HCT116 (cell line): ENCODE measurements at regions not wholly inside any gene's neighbourhood (a gene's known extent, or its start where the extent isn't known, plus 50 kb on each side); places are given as distances from the start of the nearest gene placed in this dataset.

Source experiments
- ATAC-seq: fragments of 200-7000 bp; cut with Tn5 transposase; 2 replicates; pipeline ENCODE4 v1.9.1; 2020; ENCODE audit warnings: mild to moderate bottlenecking, moderate library complexity
- BruUV-seq: library from RNA; stranded (reverse); fragments of 400-500 nt; replicated peaks from 2 replicates; lab custom pipeline; 2021; lab: Mats Ljungman, UMichigan
- CTCF ChIA-PET: fragments of 300-600 bp; sonication (Branson Sonifier 250); formaldehyde crosslinking; loops from one replicate; lab custom pipeline; 2021; ENCODE audit warnings: antibody characterized with exemption; lab: Charles Lee
- POLR2A ChIA-PET: fragments of 300-600, 350-600 bp; sonication (Branson Sonifier 250); formaldehyde crosslinking; loops from one replicate; lab custom pipeline; 2021; ENCODE audit warnings: antibody characterized with exemption; lab: Charles Lee
- RAD21 ChIA-PET, 2 experiments: fragments of 300-600 bp; sonication (Branson Sonifier 250); formaldehyde crosslinking; loops; one replicate each; lab custom pipeline; 2023; ENCODE audit warnings: low total read pairs in 2 of 2; ENCODE audit not compliant: uncharacterized antibody in 2 of 2, unreplicated experiment in 2 of 2, low non-redundant PET in 1 of 2; lab: Charles Lee
- DNase-seq: peaks from one replicate; pipeline ENCODE4 v3.0.0-alpha.2; 2010; ENCODE audit warnings: low read depth, low spot score
- H2AFZ ChIP-seq: fragments of 200-600 bp; shearing (Covaris generic), sonication (generic); 2 replicates; pipeline ENCODE4 v1.6.1; 2017; ENCODE audit warnings: low read depth, mixed run types, mixed read lengths, antibody characterized with exemption, low read length; ENCODE audit not compliant: poor library complexity, severe bottlenecking
- H3K27ac ChIP-seq: 2 replicates; pipeline ENCODE4 v1.5.1; 2012; ENCODE audit warnings: low read depth, low read length
- H3K27me3 ChIP-seq: fragments of 200-600 bp; sonication (generic); 2 replicates; pipeline ENCODE4 v1.6.1; 2016; ENCODE audit warnings: mixed run types, low read length, mixed read lengths; ENCODE audit not compliant: insufficient read depth
- H3K36me3 ChIP-seq, 2 experiments: fragments of 200-500 bp in 1 of 2; fragments of 200-600 bp in 1 of 2; sonication (Bioruptor generic) in 1 of 2; sonication (generic) in 1 of 2; 2 replicates each; pipeline versions ENCODE4 v1.5.1 to v1.6.1; 2014 to 2016; ENCODE audit warnings: low read length in 2 of 2, inconsistent platforms in 1 of 2, mixed read lengths in 1 of 2, mixed run types in 1 of 2; ENCODE audit not compliant: insufficient read depth in 2 of 2, control insufficient read depth in 1 of 2
- H3K4me1 ChIP-seq, 2 experiments: fragments of 200-600 bp in 1 of 2; sonication (generic) in 1 of 2; 2 replicates each; pipeline versions ENCODE4 v1.5.1 to v1.6.1; 2012 to 2017; ENCODE audit warnings: low read length in 2 of 2, inconsistent platforms in 1 of 2, mild to moderate bottlenecking in 1 of 2, mixed read lengths in 1 of 2, mixed run types in 1 of 2, moderate library complexity in 1 of 2; ENCODE audit not compliant: insufficient read depth in 2 of 2, control insufficient read depth in 1 of 2
- H3K4me2 ChIP-seq: fragments of 200-600 bp; sonication (generic); 2 replicates; pipeline ENCODE4 v1.6.1; 2017; ENCODE audit warnings: mixed run types, low read length, mixed read lengths
- H3K4me3 ChIP-seq, 2 experiments: fragments of 200-600 bp in 1 of 2; sonication (generic) in 1 of 2; replicated peaks in 1 of 2; 2 replicates each; pipeline ENCODE4 v1.5.1; 2011 to 2016; ENCODE audit warnings: low read length in 2 of 2, control low read depth in 1 of 2, low read depth in 1 of 2, mild to moderate bottlenecking in 1 of 2, mixed read lengths in 1 of 2, mixed run types in 1 of 2
- H3K79me2 ChIP-seq: fragments of 200-600 bp; sonication (generic); 2 replicates; pipeline ENCODE4 v1.6.1; 2017; ENCODE audit warnings: mild to moderate bottlenecking, mixed run types, low read length, moderate library complexity, mixed read lengths; ENCODE audit not compliant: insufficient read depth
- H3K9ac ChIP-seq: fragments of 200-600 bp; sonication (generic); 2 replicates; pipeline ENCODE4 v1.6.1; 2016; ENCODE audit warnings: low read length, mixed read lengths
- H3K9me2 ChIP-seq: fragments of 200-600 bp; sonication (generic), shearing (Covaris generic); 2 replicates; pipeline ENCODE4 v1.6.1; 2017; ENCODE audit warnings: mixed run types, mild to moderate bottlenecking, moderate library complexity; ENCODE audit not compliant: insufficient read depth
- H3K9me3 ChIP-seq, 2 experiments: fragments of 200-500 bp in 1 of 2; fragments of 200-600 bp in 1 of 2; sonication (Bioruptor generic) in 1 of 2; sonication (generic) in 1 of 2; 2 replicates each; pipeline ENCODE4 v1.6.1; 2014 to 2017; ENCODE audit warnings: low read length in 2 of 2, mixed read lengths in 2 of 2, inconsistent platforms in 1 of 2, low read depth in 1 of 2, mild to moderate bottlenecking in 1 of 2, mixed run types in 1 of 2, moderate library complexity in 1 of 2; ENCODE audit not compliant: control insufficient read depth in 1 of 2, insufficient read depth in 1 of 2
- H4K20me1 ChIP-seq: fragments of 200-600 bp; sonication (generic), shearing (Covaris generic); 2 replicates; pipeline ENCODE4 v1.6.1; 2017; ENCODE audit warnings: mixed run types, mild to moderate bottlenecking, moderate library complexity; ENCODE audit not compliant: insufficient read depth
- CEBPB ChIP-seq: IDR thresholded peaks from 2 replicates; pipeline ENCODE4 v1.6.1; 2012; ENCODE audit warnings: low read depth
- EGR1 ChIP-seq: IDR thresholded peaks from 2 replicates; pipeline ENCODE4 v1.6.1; 2012; ENCODE audit warnings: low read depth
- ELF1 ChIP-seq: IDR thresholded peaks from 2 replicates; pipeline ENCODE4 v1.6.1; 2012; ENCODE audit warnings: low read depth, borderline replicate concordance
- EZH2 ChIP-seq: fragments of 200-600 bp; sonication (generic); IDR thresholded peaks from 2 replicates; pipeline ENCODE4 v1.6.1; 2017; ENCODE audit warnings: antibody characterized with exemption, mixed run types
- FOSL1 ChIP-seq: IDR thresholded peaks from 2 replicates; pipeline ENCODE4 v1.6.1; 2012; ENCODE audit warnings: low read depth
- JUND ChIP-seq: IDR thresholded peaks from 2 replicates; pipeline ENCODE4 v1.6.1; 2012
- RAD21 ChIP-seq: IDR thresholded peaks from 2 replicates; pipeline ENCODE4 v1.6.1; 2012; ENCODE audit warnings: low read depth, mild to moderate bottlenecking
- SP1 ChIP-seq: IDR thresholded peaks from 2 replicates; pipeline ENCODE4 v1.6.1; 2012; ENCODE audit warnings: low read depth
- ZFX ChIP-seq: fragments of 450-650 bp; IDR thresholded peaks from 2 replicates; pipeline ENCODE4 v1.6.1; 2017
- ZNF274 ChIP-seq: fragments of 200-500 bp; sonication (Bioruptor generic); IDR thresholded peaks from 2 replicates; pipeline ENCODE4 v1.6.1; 2014; ENCODE audit warnings: mild to moderate bottlenecking, low read depth, low read length, inconsistent platforms
- intact Hi-C: fragments of 100-400 bp; cut with micrococcal nuclease; formaldehyde crosslinking; loops from 2 replicates; pipeline ENCODE4 v1.10.0; 2022

GRCh38 chr7:110522061-110522760, 568.7 kb upstream of the LRRN3 start:
- no peak overlapping the region for H3K9ac ChIP-seq
- no peaks in the 10 kb centered on the region for H4K20me1 ChIP-seq
- no peaks in the 10 kb centered on the region for H3K79me2 ChIP-seq
- no TSS peak for BruUV-seq
- H3K9me2 ChIP-seq, result no peaks in the 10 kb centered on the region
- no peak overlapping the region for H3K4me3 ChIP-seq
- H3K4me1 ChIP-seq, result no peaks in the 10 kb centered on the region
- POLR2A ChIA-PET, result no interaction called here
- DNase-seq (no peak), ATAC-seq (no peak)
- H3K27ac ChIP-seq, result no peak overlapping the region
- no peak overlapping the region for H3K4me2 ChIP-seq
- intact Hi-C loops, result no loop called here
- no peak for TF ChIP-seq EZH2
- no peak for TF ChIP-seq ZFX
- TF ChIP-seq RAD21, result no peak
- TF ChIP-seq ELF1, result no peak
- no peak for TF ChIP-seq FOSL1
- TF ChIP-seq ZNF274, result no peak
- TF ChIP-seq CEBPB, result no peak
- no peak for TF ChIP-seq EGR1
- no peak for TF ChIP-seq SP1
- H3K36me3 ChIP-seq, result no peaks in the 10 kb centered on the region
- CTCF ChIA-PET, result no interaction called here
- H3K9me3 ChIP-seq, result no peaks in the 10 kb centered on the region; a peak in 2 of 4 replicates
- no peak overlapping the region for H2AFZ ChIP-seq
- H3K27me3 ChIP-seq, result no peaks in the 10 kb centered on the region
- RAD21 ChIA-PET, result no interaction called here

DNA sequence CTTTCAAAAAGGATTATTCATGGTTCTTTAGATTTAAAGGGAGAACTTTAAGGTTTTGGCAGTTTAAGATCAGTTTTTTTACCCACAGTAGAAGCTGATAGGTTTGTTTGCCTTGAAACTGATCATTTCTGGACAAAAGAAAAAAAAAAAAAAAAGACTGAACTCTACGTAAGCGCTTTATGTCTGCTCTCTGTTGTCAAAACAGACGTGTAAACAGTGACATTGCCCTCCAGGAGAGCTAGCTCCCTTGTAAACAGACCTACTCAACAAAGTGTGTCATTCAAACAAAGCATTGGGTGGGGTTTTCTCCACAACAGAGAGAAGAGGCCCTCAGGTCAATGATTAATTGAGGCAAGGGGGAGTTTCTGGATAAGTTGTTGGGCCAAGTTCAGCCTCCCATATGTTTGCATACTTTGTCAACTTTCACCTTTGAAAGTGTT, 568.1 kb upstream of the LRRN3 start:
- intact Hi-C loops, result no loop called here
- no peak overlapping the region for H3K4me3 ChIP-seq
- TF ChIP-seq JUND, result no peak
- H3K4me2 ChIP-seq, result no peak overlapping the region
- H3K27ac ChIP-seq, result no peak overlapping the region
- BruUV-seq, result no TSS peak
- H3K27me3 ChIP-seq, result no peaks in the 10 kb centered on the region
- no peaks in the 10 kb centered on the region for H3K9me2 ChIP-seq
- ChIA-PET RAD21 (no interaction called here), POLR2A (no interaction called here), CTCF (no interaction called here)
- H3K9ac ChIP-seq, result no peak overlapping the region
- H4K20me1 ChIP-seq, result no peaks in the 10 kb centered on the region
- DNase-seq (no peak), ATAC-seq (no peak)
- H3K36me3 ChIP-seq, result no peaks in the 10 kb centered on the region
- no peaks in the 10 kb centered on the region for H3K79me2 ChIP-seq
- no peaks in the 10 kb centered on the region; a peak in 2 of 4 replicates for H3K9me3 ChIP-seq
- H2AFZ ChIP-seq, result no peak overlapping the region
- H3K4me1 ChIP-seq, result no peaks in the 10 kb centered on the region
